Tibial nerve (tissue), 4 donors: ENCODE measurements at regions not wholly inside any gene's neighbourhood (a gene's known extent, or its start where the extent isn't known, plus 50 kb on each side); places are given as distances from the start of the nearest gene placed in this dataset.

Experiments
- DNase-seq, 2 donors: peaks; one replicate each; pipeline ENCODE4 v3.0.0-alpha.2; 2019; ENCODE audit warnings: low spot score in 2 of 2
- H3K27ac ChIP-seq, 4 donors: fragments of 200-600 bp; sonication (generic) in 3 of 4; one replicate each; pipeline ENCODE4 v1.5.1; 2017 to 2019; ENCODE audit warnings: mild to moderate bottlenecking in 1 of 4
- H3K27me3 ChIP-seq, 2 donors: fragments of 200-600 bp; sonication (generic) in 1 of 2; one replicate each; pipeline versions ENCODE4 v1.5.1 to v1.6.0; 2017 to 2019
- H3K36me3 ChIP-seq, 3 donors: fragments of 200-600 bp; sonication (generic); one replicate each; pipeline ENCODE4 v1.5.1; 2018 to 2019
- H3K4me1 ChIP-seq, 4 donors: fragments of 200-600 bp; sonication (generic) in 3 of 4; one replicate each; pipeline ENCODE4 v1.5.1; 2017 to 2019
- H3K4me3 ChIP-seq, 4 donors: fragments of 200-600 bp; sonication (generic) in 3 of 4; one replicate each; pipeline ENCODE4 v1.5.1; 2017 to 2019; ENCODE audit warnings: mild to moderate bottlenecking in 1 of 4, moderate library complexity in 1 of 4
- H3K9me3 ChIP-seq, 4 donors: fragments of 200-600 bp; sonication (generic) in 3 of 4; one replicate each; pipeline ENCODE4 v1.5.1; 2017 to 2019
- EP300 ChIP-seq, 2 donors: sonication (generic); formaldehyde crosslinking; IDR thresholded peaks; one replicate each; pipeline ENCODE4 v1.6.1; 2017; ENCODE audit warnings: antibody characterized with exemption in 2 of 2, mild to moderate bottlenecking in 1 of 2
- POLR2A ChIP-seq, 2 donors: fragments of 450-650 bp; IDR thresholded peaks; one replicate each; pipeline ENCODE4 v1.6.1; 2017; ENCODE audit warnings: antibody characterized with exemption in 2 of 2, mild to moderate bottlenecking in 2 of 2, moderate library complexity in 2 of 2
- WGBS, 2 donors: methylation state at CpG; one replicate each; pipeline ENCODE4 v1.1.5; 2018; 5-methylcytosine and 5-hydroxymethylcytosine counted together
- TF ChIP-seq, protein P1 (sequence below), 5 experiments: fragments of 200-600 bp in 3 of 5; fragments of 450-650 bp in 2 of 5; sonication (generic) in 3 of 5; IDR thresholded peaks; one replicate each; pipeline ENCODE4 v1.5.1; 2016 to 2019; ENCODE audit warnings: antibody characterized with exemption in 5 of 5, mild to moderate bottlenecking in 3 of 5, moderate library complexity in 2 of 5

DNA sequence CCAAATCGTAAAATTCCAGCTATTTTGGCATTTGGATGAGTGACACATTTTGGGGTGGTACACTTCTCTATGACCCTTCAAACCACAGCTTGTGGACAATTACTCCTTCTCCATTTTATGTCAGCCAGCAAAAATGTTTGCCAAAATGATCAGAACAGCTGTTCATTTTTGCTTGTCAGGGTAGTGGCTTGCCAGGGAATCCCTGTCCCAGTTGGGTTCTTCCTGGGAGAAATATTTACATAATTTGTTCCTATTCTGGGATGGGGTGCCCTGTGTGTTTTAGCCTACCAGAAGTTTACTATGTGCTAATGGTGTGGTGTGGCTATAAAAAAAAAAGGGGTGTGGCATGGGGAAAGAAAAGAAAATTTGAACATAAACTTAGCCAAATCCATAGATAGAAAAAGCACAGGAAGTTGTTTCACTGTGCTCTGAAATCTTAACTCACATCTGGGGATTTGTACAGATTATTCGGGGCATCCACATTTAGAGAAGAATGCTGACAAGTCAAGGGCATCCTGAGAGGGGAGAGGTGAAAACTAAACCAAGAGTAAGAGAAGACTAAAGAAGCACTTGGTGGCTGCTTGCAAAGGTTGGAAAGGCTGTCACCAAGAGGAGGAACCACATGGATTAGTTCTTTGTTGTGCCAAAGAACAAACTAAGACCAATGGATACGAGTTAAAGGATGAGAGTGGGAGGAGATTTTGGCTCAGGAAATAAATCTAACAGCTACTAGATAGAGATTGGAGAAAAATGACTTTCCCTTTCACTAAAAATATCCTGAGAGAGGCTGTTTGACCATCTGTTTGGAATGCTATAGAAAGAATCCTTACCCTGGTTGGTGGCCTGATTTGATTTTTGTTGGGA, 55.2 kb upstream of the RBM24 start:
- Histone ChIP-seq H3K4me3 (no peak overlapping the region), H3K36me3 (no peaks in the 10 kb centered on the region), H3K27ac (peak overlapping the region in 1 of 4 donors; percentile 5), H3K9me3 (no peaks in the 10 kb centered on the region), H3K27me3 (no peaks in the 10 kb centered on the region), H3K4me1 (peaks cover 0 to 12% (median 0%) of the 10 kb centered on the region in 4 donors)
- TF ChIP-seq, protein P1, sequence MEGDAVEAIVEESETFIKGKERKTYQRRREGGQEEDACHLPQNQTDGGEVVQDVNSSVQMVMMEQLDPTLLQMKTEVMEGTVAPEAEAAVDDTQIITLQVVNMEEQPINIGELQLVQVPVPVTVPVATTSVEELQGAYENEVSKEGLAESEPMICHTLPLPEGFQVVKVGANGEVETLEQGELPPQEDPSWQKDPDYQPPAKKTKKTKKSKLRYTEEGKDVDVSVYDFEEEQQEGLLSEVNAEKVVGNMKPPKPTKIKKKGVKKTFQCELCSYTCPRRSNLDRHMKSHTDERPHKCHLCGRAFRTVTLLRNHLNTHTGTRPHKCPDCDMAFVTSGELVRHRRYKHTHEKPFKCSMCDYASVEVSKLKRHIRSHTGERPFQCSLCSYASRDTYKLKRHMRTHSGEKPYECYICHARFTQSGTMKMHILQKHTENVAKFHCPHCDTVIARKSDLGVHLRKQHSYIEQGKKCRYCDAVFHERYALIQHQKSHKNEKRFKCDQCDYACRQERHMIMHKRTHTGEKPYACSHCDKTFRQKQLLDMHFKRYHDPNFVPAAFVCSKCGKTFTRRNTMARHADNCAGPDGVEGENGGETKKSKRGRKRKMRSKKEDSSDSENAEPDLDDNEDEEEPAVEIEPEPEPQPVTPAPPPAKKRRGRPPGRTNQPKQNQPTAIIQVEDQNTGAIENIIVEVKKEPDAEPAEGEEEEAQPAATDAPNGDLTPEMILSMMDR (IDR thresholded peaks at IDR 0.05), result no peak
- TF ChIP-seq EP300 (IDR thresholded peaks at IDR 0.05) (no peak), POLR2A (IDR thresholded peaks at IDR 0.05) (no peak)
- WGBS, 2 donors, result 31 to 43% methylated on average over 3 of the region's 3 CpGs
- no peak for DNase-seq

DNA sequence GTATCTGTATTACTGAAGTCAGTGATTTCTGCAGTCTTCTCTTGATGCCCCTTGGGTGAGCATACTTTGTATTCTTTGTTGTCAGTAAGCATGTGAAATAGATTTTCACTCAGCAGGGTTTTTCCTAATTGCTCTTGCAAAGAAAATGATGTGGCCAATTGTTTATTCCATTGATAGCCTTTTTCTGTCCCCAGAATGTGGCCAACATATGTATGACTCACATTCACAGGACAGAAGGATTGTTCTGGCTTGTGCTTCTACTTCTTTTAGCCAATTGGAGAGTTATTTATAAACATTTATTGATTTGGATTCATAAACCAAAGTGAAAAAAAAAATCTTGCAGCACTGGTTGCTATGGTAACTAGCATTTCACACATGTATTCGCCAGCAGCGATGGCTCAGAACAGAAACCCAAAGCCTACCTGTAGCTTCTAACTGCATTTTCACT, 54.4 kb upstream of the RBM24 start:
- Histone ChIP-seq H3K4me1 (peaks cover 0 to 12% (median 0%) of the 10 kb centered on the region in 4 donors), H3K36me3 (no peaks in the 10 kb centered on the region), H3K4me3 (no peak overlapping the region), H3K27me3 (no peaks in the 10 kb centered on the region), H3K27ac (no peak overlapping the region), H3K9me3 (no peaks in the 10 kb centered on the region)
- TF ChIP-seq, protein P1 (IDR thresholded peaks at IDR 0.05), result no peak
- TF ChIP-seq POLR2A (IDR thresholded peaks at IDR 0.05) (no peak), EP300 (IDR thresholded peaks at IDR 0.05) (no peak)
- DNase-seq, result no peak
- 69 to 71% methylated on average over 2 of the region's 2 CpGs for WGBS, 2 donors

DNA sequence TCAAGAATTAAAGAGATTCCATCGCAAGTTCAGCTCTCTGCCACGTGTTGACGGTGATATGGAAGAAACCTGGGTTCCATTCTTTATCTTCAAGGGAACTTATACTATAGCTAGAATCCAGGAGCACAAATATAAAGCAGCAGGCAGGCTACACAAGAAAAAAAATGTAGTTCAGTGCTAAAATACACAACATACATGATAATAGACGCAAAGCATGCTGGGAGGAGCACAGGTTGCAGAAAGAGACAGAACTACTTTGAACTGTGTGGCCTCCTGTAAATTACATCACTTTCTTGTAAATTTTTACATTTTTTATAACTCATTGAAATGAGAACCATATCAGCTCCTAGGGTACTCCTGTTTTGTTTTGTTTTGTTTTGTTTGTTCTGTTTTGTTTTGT, 53.8 kb upstream of the RBM24 start:
- H3K27ac ChIP-seq, result no peak overlapping the region
- WGBS, 2 donors, result 91 to 97% methylated on average over 4 of the region's 4 CpGs

More for the DNA sequence above, 53.8 kb upstream of the RBM24 start:
- Histone ChIP-seq H3K9me3 (no peaks in the 10 kb centered on the region), H3K36me3 (no peaks in the 10 kb centered on the region), H3K4me3 (no peak overlapping the region), H3K4me1 (peaks cover 0 to 12% (median 0%) of the 10 kb centered on the region in 4 donors), H3K27me3 (no peaks in the 10 kb centered on the region)
- TF ChIP-seq POLR2A (IDR thresholded peaks at IDR 0.05) (no peak), EP300 (IDR thresholded peaks at IDR 0.05) (no peak)
- TF ChIP-seq, protein P1 (IDR thresholded peaks at IDR 0.05), result no peak
- DNase-seq, result no peak
